Epidermal melanocyte (primary cell): ENCODE measurements at regions not wholly inside any gene's neighbourhood (a gene's known extent, or its start where the extent isn't known, plus 50 kb on each side); places are given as distances from the start of the nearest gene placed in this dataset.

Experiments
- DNase-seq: peaks from one replicate; pipeline ENCODE4 v3.0.0; 2011; ENCODE audit warnings: low spot score; ENCODE audit not compliant: insufficient read length

- no peak for DNase-seq
Observed at GRCh38 chr4:85250852-85251251, 224.1 kb upstream of the ARHGAP24 start.

GRCh38 chr4:85257817-85258370 lies 217.1 kb upstream of the ARHGAP24 start:
- DNase-seq, result no peak

- no peak for DNase-seq
Observed at GRCh38 chr4:85260064-85260463, 214.9 kb upstream of the ARHGAP24 start.

- no peak for DNase-seq
Observed at GRCh38 chr4:85265234-85265633, 209.7 kb upstream of the ARHGAP24 start.

- no peak for DNase-seq
Observed at GRCh38 chr4:85268188-85268587, 206.8 kb upstream of the ARHGAP24 start.

- no peak for DNase-seq
Observed at GRCh38 chr4:85268961-85269360, 206.0 kb upstream of the ARHGAP24 start.

- DNase-seq, result no peak
Observed at GRCh38 chr4:85274955-85275354, 200.0 kb upstream of the ARHGAP24 start.

- DNase-seq, result no peak
Observed at GRCh38 chr4:85280963-85281362, 194.0 kb upstream of the ARHGAP24 start.

GRCh38 chr4:85291226-85291625 lies 183.7 kb upstream of the ARHGAP24 start:
- DNase-seq, result no peak

- no peak for DNase-seq
Observed at GRCh38 chr4:85298037-85298436, 176.9 kb upstream of the ARHGAP24 start.

- no peak for DNase-seq
Observed at GRCh38 chr4:85302193-85302736, 172.7 kb upstream of the ARHGAP24 start.

- no peak for DNase-seq
Observed at GRCh38 chr4:85302756-85303155, 172.2 kb upstream of the ARHGAP24 start.

- no peak for DNase-seq
Observed at GRCh38 chr4:85318415-85318814, 156.5 kb upstream of the ARHGAP24 start.

GRCh38 chr4:85358831-85359230 lies 116.1 kb upstream of the ARHGAP24 start:
- DNase-seq, result no peak

- DNase-seq, result no peak
Observed at GRCh38 chr4:85362550-85362949, 112.4 kb upstream of the ARHGAP24 start.

- no peak for DNase-seq
Observed at GRCh38 chr4:85367815-85368214, 107.1 kb upstream of the ARHGAP24 start.

- DNase-seq, result no peak
Observed at GRCh38 chr4:85368240-85368639, 106.7 kb upstream of the ARHGAP24 start.

- no peak for DNase-seq
Observed at GRCh38 chr4:85368932-85369331, 106.0 kb upstream of the ARHGAP24 start.

- no peak for DNase-seq
Observed at GRCh38 chr4:85369703-85370380, 105.1 kb upstream of the ARHGAP24 start.

- DNase-seq, result no peak
Observed at GRCh38 chr4:85370400-85371032, 104.4 kb upstream of the ARHGAP24 start.

- no peak for DNase-seq
Observed at GRCh38 chr4:85372966-85373365, 102.0 kb upstream of the ARHGAP24 start.

- no peak for DNase-seq
Observed at GRCh38 chr4:85376285-85376684, 98.7 kb upstream of the ARHGAP24 start.

GRCh38 chr4:85381968-85382367 lies 93.0 kb upstream of the ARHGAP24 start:
- no peak for DNase-seq
